ENCODE measurements at regions not wholly inside any gene's neighbourhood (a gene's known extent, or its start where the extent isn't known, plus 50 kb on each side); places are given as distances from the start of the nearest gene placed in this dataset.
"Not testable (repeated sequence)": the region's sequence is repeated elsewhere in the genome, so short reads cannot be mapped to it uniquely, and the experiment has no call there.

DNA sequence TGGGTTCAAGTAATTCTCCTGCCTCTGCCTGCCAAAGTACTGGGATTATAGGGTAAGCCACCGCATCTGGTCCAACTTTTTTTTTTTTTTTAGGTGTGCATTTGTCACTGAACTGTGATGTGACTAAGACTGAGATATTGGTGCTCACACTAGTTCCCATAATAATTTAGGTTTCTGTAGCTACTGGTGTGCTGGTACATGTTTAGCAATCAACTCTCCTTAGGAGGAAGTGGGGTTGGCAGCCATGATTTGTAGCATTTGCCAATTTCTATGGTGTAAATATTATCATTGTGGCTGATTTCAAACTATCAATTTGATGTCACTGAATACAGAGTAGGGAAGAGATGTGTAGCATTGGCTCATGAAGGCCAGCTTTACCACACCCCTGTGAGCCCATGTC lies 372.7 kb downstream of the EDEM1 start:
- no peak for DNase-seq

DNA sequence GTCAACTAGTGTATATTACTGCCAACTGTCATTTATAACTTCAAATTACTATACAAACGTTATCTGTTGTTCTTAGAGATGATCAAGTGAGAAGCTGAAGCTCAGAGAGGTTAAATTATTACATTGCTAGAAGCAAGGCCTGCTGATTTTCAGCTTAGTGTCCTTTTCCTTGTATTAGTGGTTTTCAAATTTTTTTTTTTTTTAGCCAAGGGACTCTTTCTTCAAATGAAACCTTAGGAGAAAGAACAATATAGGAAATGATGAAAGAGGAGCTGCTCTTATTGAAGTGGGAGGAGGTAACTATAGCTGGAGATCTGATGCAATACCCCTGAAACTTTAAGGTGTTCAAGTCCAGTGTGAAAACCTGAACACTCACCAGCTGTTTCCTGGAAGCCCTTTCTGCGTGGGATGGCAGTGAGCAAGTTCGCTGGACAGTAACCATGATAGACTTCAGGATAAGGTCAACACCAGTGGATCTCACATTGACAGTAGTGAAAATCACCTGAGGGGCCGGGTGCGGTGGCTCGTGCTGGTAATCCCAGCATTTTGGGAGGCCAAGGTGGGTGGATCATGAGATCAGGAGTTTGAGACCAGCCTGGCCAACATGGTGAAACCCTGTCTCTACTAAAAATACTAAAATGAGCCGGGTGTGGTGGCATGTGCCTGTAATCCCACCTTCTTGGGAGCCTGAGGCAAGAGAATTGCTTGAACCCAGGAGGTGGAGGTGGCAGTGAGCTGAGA lies 376.2 kb downstream of the EDEM1 start:
- no peak for DNase-seq

DNA sequence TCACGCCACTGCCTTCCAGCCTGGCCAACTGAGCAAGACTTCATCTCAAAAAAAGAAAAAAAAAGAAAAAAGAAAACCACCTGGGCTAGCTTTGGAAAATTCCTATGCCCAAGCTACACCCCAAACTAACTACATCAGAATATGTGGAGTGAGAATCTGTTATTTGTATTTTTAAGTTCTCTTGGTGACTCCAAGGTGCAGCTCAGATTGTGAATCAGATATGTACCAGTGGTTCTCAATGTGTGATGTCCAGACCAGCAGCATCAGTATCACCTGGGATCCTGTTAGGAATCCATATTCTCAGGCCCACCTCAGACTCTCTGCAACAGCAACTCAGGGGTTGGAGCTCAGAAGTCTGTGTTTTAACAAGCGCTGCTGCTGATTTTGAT lies 376.8 kb downstream of the EDEM1 start:
- no peak for DNase-seq

DNA sequence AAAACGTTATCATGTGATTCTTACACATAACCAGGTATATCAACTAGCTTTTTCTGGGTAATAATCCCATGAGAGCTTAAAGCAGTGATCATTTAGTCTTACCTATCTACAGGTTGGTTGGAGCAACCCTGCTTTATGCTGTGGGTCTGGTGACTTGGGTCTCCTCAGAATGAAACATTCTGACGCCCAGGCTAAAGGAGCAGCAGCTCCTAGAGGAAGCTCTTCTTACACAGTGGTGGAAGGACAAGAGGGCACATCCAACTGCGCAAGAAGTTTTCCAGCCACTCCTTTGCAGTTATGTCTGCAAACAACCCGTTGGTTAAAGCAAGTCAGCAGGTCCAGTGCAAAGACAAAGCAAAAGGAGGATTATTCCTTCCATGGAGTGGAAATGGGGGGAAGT lies 377.5 kb downstream of the EDEM1 start:
- no peak for DNase-seq

DNA sequence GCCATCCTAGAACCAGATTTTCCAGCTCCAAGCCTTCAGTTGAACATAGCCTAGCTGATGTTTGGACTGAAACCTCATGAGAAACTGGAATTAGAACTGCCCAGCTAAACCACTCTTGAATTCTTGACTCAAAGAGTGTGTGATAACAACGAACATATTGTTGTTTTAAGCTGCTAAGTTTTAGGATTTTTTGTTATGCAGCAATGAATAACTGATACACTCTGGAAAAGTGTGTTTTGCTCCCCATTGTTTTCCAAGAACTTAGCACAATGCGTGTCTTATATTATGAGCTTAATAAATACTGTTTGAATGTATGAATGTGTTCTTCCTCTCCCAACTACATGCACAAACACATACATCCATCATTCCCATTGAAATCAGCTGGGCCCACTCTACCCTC lies 379.6 kb downstream of the EDEM1 start:
- DNase-seq: no peak

DNA sequence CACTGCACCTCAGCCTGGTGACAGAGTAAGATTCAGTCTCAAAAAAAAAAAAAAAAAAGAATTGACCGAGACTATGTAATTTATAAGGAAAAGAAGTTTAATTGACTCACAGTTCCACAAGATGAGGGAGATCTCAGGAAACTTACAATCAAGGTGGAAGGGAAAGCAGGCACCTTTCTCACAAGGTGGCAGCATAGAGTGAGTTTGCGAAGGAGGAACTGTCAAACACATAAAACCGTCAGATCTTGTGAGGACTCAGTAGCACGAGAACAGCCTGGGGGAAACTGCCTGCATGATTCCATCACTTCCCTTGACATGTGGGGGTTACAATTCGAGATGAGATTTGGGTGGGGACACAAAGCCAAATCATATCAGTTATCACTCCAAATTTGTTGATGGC lies 380.9 kb downstream of the EDEM1 start:
- no peak for DNase-seq

DNA sequence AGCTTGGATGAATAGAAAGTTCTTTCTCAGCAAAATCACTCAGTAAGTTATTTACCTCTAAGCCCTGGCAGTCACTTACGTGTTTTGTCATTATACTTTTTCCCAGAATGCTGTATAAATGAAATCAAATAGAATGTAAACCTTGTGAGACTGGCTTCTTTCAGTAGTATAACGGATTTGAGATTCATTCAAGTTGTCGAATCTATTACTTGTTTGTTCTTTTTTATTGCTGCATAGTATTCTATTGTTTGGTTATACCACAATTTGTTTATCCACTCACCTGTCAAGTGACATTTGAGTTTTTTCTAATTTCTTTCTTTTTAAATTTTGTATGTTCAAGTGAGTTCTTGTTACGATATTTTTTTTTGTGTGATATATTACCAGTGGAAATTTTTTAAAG lies 381.6 kb downstream of the EDEM1 start:
- no peak for DNase-seq

DNA sequence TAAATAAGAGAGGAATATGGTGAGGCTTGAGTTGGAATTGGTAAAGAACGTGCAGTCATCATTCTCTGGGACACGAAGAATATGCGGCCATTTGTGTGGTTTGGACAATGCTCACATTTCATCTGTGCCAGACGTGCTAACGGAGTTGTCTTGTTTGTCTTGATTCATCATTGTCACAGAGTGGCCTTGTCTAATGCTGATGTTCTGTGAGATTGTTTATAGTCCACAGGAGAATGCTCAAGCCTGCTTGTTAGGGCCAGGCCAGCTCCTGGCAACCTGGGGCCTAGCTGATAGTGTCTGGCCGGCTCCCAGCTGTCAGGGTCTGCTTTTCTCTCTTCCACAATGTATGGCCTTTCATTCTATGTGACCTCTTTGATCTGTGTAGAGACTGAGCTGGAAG lies 384.7 kb downstream of the EDEM1 start:
- no peak for DNase-seq

DNA sequence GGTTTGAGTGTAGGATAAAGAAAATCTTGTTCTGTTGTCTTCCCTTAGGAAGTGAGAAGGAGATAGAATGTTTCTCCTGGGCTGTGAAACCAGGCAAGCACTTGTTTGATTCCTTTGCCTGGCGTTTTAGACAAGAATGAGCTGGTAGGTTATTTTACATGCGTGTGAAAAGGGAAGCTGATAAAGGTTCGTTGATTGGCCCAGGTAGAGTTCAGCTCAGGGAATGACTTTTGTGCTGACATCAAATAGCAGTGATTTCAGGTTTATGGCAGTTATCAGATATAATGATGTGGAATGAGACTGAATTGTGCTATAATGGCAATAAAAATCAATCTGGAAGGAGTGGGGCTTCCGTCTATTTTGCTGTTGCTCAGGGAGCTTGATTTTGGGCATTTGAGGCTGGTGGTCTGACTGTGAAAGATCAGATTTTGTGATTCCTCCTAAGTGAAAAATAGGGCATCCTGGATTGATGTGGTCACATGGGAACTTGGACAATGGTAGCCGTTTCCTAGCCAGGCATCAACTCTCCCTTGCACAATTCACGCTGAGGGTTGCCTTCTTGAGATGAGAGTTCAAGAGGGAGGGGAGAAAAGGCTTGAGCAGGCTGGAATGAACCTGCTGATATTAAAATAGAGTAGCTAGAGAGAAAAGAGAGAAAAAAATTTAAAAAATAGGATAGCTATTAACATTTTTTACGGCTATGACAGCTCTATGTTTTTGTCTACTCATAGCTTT lies 388.9 kb downstream of the EDEM1 start:
- DNase-seq: no peak

DNA sequence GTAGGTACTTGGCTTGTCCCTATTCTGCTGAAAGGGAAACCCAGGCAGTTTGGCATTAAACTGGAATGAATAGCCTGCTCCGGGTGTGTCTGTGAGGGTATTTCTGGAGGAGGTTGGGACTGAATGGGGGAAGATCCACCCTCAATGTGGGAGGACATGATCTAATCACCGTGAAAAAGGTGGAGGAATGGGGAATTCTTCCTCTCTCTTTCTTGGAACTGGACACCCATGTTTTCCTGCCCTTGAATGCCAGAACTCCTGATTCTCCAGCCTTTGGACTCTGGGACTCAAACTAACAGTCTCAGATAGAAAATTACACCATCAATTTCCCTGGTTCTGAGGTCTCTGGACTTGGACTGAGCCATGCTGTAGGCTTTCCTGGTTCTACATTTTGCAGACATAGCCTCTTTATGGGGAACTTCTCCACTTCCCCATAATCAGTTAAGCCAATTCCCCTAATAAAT lies 391.7 kb downstream of the EDEM1 start:
- DNase-seq: no peak

DNA sequence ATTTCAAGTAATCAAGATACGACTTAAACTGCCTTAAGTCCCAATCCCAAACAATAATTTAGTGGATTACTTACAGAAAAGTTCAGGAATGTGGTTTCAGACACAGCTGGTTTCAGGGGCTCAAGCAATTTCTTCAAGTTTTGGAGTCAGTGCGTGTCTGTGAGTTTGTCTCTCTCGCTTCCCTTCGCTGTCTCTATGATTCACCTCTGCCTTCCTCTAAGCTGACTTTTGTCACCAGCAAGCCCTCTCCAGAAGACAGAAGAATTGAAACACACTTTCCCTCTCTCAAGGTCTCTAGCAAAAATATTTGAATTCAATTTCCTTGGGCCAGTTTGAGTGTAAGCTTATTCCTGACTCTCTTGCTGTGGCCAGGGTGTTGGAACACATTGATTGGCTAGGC lies 392.4 kb downstream of the EDEM1 start:
- DNase-seq: no peak

DNA sequence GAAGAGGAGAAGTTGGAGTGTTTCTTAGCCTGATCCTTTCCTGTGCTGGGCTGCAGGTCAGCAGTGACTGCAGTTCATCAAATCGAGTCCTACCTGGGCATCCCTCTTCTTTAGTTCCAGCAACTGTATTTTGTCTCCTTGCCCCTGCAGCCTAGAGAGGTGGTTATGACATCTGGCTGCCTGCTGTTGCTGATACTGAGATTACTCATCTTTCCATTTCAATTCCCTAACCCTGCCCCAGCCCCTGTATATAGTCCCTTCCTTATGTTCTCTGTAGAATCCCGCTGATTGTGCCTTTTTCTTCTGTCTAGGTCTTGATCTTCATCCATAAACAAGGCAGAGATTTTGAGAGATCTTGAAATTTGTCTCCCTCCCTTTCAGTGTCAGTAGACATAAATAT lies 393.3 kb downstream of the EDEM1 start:
- DNase-seq: no peak

DNA sequence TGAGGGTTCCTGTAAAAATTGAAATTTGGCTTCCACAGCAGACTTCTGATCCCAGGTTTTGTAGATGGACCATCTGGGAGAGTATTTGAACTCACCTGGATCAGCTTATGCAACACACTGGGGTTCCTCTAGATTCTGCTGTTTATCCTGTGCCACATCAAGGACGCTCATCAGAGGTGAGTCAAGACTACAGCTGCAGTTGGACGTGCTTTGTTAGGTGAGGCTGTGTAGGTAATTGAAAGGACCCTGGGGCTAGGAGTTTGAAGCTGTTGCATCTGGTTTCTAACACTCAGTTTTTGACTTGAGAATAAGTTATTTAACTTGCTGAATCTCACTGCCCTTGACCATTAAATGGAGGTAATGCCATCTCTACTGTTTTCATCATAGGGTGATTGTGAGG lies 394.2 kb downstream of the EDEM1 start:
- no peak for DNase-seq

DNA sequence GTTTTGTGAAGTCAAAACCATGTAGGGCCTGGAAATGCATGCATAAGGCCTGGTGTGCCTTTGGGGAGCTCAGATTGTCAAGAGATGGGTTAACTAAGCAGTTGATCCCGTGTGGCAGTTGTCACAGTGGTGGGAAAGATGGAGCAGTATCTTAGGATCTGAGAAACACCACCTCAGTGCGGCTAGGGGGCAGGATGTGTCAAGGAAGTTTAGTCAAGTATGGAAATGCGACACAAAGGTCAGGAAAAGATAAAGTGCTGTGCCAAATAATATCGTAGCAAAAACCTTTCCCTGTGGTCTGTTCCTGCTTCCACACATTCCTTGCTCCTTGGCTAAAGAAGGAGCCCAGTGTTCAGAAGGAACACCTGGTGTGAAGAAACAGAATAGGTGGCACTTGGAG lies 396.4 kb downstream of the EDEM1 start:
- DNase-seq: no peak

DNA sequence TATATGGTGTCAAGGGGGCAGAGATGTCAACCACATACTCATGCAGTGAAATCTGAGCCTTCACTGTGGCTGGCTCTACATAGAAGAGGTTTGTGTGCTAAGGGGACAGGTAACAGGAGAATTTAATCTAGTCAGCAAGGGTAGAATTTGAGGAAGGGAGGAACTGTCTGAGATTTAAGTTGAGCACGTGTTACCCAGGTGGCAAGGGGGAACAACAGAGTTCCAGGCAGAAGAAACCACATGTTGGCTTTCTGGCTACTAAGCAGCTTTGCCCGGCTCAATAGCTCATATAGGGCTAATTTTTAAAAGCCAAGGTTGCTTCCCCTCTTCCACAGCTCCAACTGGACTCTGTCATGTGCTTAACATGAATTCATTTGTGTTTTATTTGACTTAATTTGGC lies 397.6 kb downstream of the EDEM1 start:
- no peak for DNase-seq

DNA sequence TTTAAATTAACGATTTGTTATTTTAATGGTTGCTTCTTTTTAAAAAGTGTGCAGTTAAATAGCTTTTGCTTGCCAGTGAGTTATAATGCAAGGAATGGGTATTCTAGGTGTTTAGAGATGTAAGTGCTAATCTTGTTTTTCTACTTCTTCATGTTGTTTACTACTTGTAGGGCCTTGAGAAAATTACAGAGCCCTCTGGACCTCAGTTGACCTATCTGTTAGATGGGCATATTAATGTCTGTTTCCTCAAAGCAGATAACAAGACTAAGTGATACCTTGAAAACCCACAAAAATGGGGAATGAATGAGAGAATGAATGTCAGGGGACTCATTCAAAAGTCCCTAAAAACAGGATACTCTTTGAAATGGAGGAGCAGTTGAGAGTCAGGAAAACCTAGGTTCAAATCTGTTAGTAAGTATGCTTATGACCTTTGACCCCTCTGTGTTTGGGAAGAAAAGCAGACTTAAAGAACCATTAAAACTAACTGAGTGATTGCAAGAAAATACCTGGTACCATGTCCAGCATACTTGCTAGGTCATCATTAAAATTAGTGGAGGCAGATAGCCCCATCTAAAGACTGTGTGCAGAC lies 419.5 kb downstream of the EDEM1 start:
- DNase-seq: no peak

DNA sequence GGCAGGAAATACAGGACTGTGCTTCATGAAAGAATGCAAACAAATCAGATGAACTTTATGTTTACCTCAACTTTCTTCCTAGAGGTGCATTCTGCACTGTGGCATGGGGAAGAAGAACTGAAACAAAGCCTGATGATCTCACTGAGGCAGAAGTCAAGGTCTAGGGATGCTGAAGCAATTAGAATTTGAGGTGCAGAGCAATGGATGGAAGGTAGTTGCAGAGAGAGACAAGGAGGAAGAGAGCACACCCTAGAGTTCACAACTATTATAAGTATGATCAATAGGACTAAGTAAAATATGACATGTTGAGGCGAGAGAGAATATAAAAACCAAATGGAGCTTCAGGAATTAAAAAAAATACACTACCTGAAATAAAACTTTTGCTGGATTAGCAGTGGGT lies 420.1 kb downstream of the EDEM1 start:
- no peak for DNase-seq

DNA sequence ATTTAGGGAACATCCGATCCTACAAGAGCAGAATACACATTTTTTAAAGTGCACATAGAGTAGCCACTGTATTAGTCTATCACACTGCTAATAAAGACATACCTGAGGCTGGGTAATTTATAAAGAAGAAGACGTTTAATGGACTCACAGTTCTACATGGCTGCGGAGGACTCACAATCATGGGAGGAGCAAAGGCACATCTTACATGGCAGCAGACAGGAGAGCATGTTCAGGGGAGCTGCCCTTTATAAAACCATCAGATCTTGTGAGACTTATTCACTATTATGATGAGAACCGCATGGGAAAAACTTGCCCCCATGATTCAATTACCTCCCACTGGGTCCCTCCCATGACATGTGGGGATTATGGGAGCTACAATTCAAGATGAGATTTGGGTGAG lies 421.5 kb downstream of the EDEM1 start:
- DNase-seq: not testable (repeated sequence)

DNA sequence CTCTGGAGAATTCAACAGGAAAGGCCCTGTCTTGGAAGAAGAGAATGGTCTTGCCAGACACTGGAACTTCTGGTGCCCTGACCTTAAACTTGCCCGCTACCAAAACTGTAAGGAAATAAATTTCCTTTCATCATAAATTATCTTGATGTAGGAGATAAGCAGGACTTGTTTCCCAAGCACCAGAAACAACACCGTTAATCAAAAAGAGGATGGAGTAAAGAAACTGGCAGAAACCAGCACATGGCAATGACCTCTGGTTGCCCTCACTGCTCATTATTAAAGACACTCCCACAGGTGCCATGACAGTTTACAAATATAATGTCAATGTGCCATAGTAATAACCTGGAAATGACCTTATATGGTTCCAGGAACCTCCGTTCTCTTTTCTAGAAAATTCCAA lies 426.1 kb downstream of the EDEM1 start:
- no peak for DNase-seq

DNA sequence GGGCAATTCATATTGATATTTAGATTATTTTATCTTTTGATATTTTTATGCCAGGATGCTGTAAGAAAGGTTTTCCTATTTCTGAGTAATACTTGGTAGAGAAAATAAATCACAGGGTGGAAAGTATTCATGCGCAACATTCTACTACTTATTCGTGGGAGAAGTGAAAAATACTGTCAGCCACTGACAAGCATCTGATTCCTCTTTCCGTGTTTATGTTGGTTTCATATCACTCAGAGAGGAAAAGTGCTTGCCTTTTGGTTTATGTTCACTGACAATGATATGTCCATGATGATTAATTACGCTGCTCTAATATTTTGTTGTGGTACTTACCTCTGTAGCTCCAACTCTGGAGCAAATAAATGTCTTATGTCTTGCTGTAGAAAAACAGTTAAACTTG lies 429.4 kb downstream of the EDEM1 start:
- no peak for DNase-seq

DNA sequence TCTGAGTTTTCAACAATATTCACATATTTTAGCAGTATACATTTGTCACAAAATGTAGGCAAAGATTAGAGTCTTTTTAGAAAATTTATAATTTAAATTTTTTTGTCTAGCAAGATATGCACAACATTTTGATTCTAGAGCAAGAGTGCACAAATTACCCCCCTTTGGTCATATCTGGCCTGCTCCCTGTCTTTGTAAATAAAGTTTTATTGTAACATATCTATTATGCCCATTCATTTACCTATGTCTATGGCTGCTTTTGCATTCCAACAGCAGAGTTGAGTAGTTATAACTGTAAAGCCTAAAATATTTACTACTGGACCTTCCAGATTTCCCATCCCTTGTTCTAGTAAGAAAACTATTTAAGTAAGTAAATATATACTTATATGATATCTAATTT lies 430.7 kb downstream of the EDEM1 start:
- no peak for DNase-seq

DNA sequence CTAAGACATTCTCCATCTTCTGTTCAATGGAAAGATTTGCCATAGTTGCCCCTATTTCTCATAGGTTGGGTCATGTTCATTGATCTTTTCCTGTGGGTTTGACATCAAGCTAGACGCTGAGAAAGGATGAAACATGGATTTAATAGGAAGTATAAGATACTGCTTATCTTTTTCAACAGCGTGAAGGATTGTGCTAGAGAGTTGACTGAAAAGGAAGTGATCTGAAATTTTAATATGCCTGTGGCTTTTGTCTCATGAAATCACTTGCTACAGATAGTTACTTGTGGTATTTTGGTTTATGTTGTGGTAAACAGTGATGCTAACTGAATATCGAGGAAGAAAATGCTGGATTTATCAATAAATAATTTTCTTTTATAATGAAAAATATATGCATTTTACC lies 442.9 kb downstream of the EDEM1 start:
- DNase-seq: no peak

DNA sequence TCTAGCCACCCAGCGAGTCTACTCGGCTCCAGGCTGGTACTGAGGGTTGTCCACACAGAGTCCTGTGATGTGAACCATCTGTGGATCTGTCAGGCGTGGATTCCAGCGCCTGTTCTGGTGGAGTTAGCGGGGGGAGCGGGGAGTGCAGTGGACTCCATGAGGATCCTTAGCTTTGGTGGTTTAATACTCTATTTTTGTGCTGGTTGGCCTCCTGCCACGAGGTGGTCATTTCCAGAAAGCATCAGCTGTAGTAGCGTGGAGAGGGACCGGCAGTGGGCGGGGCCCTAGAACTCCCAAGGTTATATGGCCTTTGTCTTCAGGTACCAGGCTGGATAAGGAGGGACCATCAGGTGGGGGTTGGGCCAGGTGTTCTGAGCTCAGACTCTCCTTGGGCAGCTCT lies 446.5 kb downstream of the EDEM1 start:
- DNase-seq: no peak

DNA sequence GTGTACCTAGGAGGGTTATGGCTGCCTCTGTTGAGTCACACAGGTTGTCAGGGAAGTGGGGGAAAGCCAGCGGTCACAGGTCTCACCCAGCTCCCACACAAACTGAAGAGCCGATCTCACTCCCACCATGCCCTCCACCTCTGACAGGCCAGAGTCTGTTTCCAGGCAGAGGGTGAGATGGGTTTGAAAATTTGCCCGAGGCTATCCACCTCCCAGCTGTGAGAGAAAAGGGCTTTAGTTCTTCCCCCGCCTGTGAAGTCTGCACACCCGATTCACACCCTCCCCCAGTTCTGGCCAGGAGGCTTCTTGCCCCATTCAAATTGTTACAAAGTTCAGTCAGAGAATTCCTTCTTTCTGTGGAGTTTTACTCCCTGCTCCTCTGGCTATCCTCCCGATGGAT lies 446.9 kb downstream of the EDEM1 start:
- DNase-seq: no peak

All from effector CD4-positive, alpha-beta T cell (primary cell).